MV-4-11 (cell line): ENCODE measurements at regions not wholly inside any gene's neighbourhood (a gene's known extent, or its start where the extent isn't known, plus 50 kb on each side); places are given as distances from the start of the nearest gene placed in this dataset.

Source experiments
- DNase-seq: peaks from one replicate; lab custom pipeline; 2025; lab: John Stamatoyannopoulos, UW

DNA sequence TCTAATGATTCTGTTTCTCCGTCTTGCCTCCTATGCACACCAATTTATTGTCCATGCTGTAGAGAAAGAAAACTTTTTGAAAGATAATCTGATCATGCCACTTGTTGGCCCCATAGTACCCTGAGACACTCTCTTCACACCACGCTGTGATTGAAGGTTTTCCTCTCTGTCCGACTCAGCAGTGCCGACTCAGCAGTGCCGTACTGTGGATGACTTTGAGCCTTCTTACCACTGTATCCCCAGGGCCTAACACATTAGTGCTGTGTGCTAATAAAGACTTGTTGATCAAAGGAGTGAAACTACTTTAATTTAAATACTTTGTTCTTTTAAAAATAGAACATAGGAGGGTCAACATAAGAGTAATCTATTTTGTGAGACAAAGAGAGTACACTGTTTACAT lies 429.6 kb downstream of the KLF12 start:
- DNase-seq: no peak

DNA sequence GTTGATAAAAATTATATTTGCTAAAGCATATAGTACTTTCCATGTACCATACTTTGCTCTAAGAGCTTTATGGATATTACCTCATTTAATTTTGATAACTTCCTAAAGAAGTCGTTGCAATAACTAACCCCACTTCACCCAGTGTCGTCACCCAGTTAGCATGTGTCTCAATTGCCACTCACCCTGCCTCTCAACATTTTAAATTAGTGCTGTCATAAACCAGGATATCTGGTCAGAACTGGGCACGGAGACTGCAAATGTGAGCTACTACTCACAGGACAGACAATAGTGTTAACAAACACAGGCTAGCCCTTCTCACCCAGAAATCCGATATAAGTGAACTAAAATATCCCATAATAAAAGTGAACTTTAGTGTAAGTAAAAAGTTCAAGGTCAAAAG lies 430.6 kb downstream of the KLF12 start:
- DNase-seq: no peak

DNA sequence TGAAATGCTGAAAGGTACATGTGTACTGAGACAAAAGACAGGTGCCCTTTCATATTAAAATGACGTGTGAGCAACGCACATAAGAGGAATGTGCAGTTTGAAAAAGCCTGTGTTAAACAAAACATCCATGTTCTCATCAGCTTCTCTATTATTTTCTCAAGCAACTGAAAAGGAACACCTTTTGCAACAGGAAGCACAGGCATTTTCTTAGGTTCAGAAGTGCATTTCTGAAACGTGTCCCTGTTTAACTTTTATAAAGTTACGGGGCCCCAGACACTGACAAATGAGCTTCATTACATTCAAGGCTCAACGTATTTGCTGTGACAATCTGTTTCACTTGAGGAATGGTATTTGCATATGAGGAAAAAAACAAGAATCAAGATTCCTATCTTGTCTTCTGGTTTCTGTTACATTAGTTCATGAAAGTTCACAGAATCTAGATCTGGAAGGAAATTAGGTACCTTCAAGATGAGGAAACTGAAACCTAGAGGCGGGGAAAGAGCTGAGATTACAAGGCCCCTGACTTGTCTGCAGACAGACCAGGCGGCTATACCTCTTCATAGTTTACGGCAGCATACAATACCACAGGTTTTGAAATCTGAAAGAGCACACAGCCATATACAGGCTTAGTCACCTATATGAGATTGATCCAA lies 431.7 kb downstream of the KLF12 start:
- no peak for DNase-seq

DNA sequence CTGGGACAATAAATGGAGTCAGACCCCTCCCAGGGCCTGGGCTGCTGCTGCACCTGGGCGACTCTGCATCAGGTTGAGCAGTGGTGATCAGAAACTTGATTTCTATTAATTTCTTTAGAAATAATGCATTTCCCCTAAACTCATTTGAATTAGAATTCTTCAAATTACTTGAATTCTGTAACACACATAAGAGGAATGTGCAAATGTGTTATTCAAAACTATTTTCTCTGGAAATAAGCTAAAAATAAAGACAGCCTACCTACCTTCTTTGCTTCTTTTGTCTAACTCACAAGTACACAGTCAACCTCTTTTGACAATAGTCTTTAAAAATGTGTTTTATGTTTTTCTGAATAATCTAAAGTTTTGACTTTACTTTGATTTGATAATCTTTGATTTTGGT lies 433.0 kb downstream of the KLF12 start:
- DNase-seq: no peak

GRCh38 chr13:73698859-73699258 lies 435.3 kb downstream of the KLF12 start:
- DNase-seq: no peak

- DNase-seq: no peak
These were observed 437.0 kb downstream of the KLF12 start for GRCh38 chr13:73697166-73697565.

DNA sequence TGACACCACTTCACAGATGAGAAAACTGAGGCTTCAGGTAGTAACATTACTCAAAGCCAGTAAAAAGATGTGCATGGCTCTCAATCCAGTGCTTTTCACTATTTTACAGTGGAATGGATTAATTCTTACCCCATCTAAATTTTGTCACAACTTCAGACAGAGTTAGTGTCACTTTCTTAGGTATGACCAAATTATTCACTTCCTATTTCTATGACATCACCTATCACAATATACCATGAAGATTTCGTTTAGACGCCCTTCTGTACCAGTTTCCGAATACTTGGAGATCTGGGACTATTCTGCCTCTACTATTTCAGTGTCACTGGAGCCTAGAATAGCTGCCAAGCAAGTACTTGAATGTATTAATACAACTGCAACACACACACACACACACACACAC lies 437.5 kb downstream of the KLF12 start:
- DNase-seq: no peak

GRCh38 chr13:73696271-73696670 lies 437.9 kb downstream of the KLF12 start:
- no peak for DNase-seq

GRCh38 chr13:73695325-73695724 lies 438.9 kb downstream of the KLF12 start:
- DNase-seq: no peak

GRCh38 chr13:73693215-73693614 lies 441.0 kb downstream of the KLF12 start:
- no peak for DNase-seq

- no peak for DNase-seq
These were observed 442.3 kb downstream of the KLF12 start for GRCh38 chr13:73691891-73692290.

- no peak for DNase-seq
These were observed 446.3 kb downstream of the KLF12 start for GRCh38 chr13:73687929-73688328.

DNA sequence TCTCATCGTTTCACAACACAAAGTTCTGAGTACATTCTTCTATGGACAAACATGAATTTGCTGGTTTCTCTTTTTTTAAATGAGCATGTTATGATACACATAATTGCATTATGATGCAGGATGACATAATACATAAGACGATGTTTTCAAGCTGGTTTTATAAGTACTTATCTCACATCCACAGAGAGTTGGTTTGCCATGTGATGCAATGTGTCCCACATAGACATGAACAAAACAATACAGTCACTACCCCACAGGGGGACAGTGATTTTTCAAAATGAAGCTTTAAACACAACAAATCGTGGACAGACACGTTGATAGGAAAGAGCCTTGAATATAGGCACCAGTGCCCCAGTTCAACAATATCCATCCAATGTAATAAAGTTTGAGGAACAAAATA lies 447.1 kb downstream of the KLF12 start:
- no peak for DNase-seq

DNA sequence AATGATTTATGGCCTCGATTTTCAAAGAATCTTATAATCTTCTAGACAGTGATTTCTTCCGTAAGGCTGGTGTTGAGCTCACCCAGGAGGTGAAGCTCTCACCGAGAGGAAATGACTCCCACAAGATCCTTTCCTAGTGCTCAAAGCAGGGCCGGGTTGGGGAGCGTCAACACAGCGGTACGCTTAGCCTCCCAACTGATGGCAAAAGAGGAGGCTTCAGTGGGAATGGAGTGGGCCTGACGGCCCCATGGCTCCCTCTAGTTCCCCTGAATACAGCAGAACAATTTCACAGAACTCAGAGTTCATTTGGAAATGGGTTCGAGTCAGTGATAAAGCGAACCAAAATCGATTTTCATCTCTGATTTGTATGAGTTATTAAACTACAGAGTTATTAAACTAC lies 449.5 kb downstream of the KLF12 start:
- DNase-seq: no peak

DNA sequence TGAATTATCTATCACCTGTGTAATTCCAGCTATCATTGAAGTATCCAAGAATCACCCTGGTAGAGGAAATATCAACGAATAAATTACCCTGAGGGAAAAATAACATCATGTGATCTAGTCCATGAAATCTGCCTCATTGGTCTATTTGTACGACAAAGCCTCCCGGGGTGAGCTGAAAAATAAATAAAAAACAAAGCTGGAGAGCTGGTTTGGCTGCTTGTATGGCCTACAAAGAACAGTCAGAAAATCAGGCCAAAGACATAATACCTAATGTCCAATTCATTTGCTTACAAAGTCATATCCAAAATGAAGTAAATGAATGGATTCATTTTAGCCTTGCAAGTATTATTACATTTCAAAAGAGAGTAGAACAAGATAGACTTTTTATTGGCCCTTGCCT lies 449.9 kb downstream of the KLF12 start:
- DNase-seq: no peak

GRCh38 chr13:73683746-73684145 lies 450.5 kb downstream of the KLF12 start:
- no peak for DNase-seq

DNA sequence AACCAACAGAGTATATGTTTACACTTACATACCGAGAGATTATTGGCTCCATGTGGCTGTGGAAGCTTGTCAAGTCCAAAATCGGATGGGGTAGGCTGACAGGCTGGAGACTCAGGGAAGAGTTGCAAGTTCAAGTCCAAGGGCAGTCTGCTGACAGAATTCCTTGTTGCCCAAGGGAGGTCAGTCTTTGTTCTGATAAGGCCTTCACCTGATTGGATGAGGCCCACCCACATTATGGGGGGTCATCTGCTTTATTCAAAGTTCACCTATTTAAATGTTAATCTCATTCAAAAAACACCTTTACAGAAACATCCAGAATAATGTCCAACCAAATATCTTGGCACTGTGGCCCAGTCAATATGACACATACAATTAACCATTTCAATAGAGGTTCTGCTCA lies 452.4 kb downstream of the KLF12 start:
- DNase-seq: no peak

DNA sequence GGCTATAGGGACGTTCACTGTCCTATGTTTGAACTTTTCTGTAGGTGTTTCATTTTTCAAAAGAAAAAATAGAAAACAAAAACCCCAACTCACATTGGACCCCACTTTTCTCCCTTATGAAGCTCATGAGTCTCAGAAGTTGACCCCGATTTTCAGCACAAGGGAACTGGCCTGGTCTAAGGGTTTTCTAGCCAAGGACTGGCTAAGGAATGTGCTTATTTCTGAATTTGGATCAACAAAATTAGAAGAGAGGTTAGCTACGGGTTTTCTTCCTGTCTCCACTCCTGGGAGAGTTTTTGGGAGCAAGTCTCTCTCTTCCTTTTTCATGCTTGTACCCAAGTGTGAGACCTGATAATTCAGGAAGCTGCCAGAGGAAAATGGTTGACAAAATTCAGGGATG lies 453.2 kb downstream of the KLF12 start:
- DNase-seq: no peak

DNA sequence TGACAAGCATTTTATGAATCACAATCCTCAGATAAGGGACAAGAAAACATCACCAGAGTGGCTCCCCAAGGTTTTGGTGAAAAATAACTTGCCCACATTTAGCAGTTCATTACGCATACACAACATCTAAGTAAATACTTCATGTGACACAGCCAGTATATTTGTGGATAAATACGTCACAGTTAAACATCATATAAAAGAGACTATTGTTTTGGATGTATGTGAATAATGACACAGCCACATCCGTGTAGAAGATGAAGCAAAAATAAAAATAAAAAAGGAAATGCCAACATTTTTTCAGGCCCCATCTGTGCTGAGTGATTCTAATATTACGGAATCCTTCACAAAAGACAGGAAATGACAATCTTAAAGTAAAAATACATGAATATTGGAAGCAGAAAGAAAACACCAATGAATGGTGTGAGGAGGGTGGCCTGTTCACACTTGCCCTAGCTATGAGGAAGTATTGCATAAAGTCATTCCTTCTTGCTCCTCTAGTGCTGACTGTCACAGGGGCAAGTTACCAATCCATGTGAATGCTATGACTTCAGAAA lies 457.1 kb downstream of the KLF12 start:
- DNase-seq: no peak

GRCh38 chr13:73676550-73677047 lies 457.6 kb downstream of the KLF12 start:
- DNase-seq: no peak

GRCh38 chr13:73675821-73676220 lies 458.4 kb downstream of the KLF12 start:
- DNase-seq: no peak

GRCh38 chr13:73674570-73674969 lies 459.6 kb downstream of the KLF12 start:
- no peak for DNase-seq

DNA sequence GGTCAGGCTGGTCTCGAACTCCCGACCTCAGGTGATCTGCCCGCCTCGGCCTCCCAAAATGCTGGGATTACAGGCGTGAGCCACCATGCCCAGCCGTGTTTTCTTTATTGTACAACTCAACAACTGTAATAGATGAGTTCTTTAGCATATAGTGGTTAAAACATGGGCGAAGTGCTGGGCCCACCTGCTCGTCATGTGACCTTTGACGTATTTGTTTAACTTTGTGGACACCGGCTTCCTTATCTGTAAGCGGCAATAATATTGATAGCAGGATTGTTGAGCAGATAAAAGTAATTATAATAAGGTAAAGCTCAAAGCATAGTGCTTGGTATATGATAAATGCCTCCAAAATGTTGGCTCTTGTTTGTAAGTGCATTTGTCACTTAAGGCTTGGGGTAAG lies 460.3 kb downstream of the KLF12 start:
- no peak for DNase-seq

GRCh38 chr13:73672492-73672891 lies 461.7 kb downstream of the KLF12 start:
- no peak for DNase-seq
